Calu3 (cell line): ENCODE measurements at regions not wholly inside any gene's neighbourhood (a gene's known extent, or its start where the extent isn't known, plus 50 kb on each side); places are given as distances from the start of the nearest gene placed in this dataset.

Source experiments
- BruUV-seq: library from RNA; stranded (reverse); fragments of 400-500 nt; replicated peaks from 2 replicates; lab custom pipeline; 2021; lab: Mats Ljungman, UMichigan
- CTCF ChIA-PET: fragments of 300-600 bp; sonication (Branson Sonifier 250); formaldehyde crosslinking; loops from one replicate; lab custom pipeline; 2022; ENCODE audit warnings: antibody characterized with exemption; lab: Charles Lee
- DNase-seq: peaks from one replicate; pipeline ENCODE4 v3.0.0; 2022
- H3K27ac Mint-ChIP-seq: one replicate; pipeline ENCODE4 v1.8.0; 2022; ENCODE audit warnings: mixed read lengths; ENCODE audit not compliant: unreplicated experiment
- H3K27me3 Mint-ChIP-seq: one replicate; pipeline ENCODE4 v1.8.0; 2022; ENCODE audit warnings: mixed read lengths; ENCODE audit not compliant: unreplicated experiment
- H3K36me3 Mint-ChIP-seq: one replicate; pipeline ENCODE4 v1.8.0; 2022; ENCODE audit warnings: mild to moderate bottlenecking, moderate library complexity, mixed read lengths; ENCODE audit not compliant: insufficient read depth, unreplicated experiment
- H3K4me1 Mint-ChIP-seq: one replicate; pipeline ENCODE4 v1.8.0; 2022; ENCODE audit warnings: mild to moderate bottlenecking, low read depth, mixed read lengths; ENCODE audit not compliant: unreplicated experiment
- H3K4me3 Mint-ChIP-seq: one replicate; pipeline ENCODE4 v1.8.0; 2022; ENCODE audit warnings: mild to moderate bottlenecking, low read depth, moderate library complexity, mixed read lengths; ENCODE audit not compliant: unreplicated experiment
- H3K9me3 Mint-ChIP-seq: one replicate; pipeline ENCODE4 v1.8.0; 2022; ENCODE audit warnings: low read depth, mixed read lengths; ENCODE audit not compliant: unreplicated experiment
- CTCF ChIP-seq: fragments of 200-600 bp; IDR thresholded peaks from one replicate; pipeline ENCODE4 v1.8.0; 2022; ENCODE audit warnings: antibody characterized with exemption; ENCODE audit not compliant: unreplicated experiment
- intact Hi-C: fragments of 100-400 bp; cut with micrococcal nuclease; formaldehyde crosslinking; loops from one replicate; pipeline ENCODE4 v1.10.0; 2022; ENCODE audit not compliant: unreplicated experiment

DNA sequence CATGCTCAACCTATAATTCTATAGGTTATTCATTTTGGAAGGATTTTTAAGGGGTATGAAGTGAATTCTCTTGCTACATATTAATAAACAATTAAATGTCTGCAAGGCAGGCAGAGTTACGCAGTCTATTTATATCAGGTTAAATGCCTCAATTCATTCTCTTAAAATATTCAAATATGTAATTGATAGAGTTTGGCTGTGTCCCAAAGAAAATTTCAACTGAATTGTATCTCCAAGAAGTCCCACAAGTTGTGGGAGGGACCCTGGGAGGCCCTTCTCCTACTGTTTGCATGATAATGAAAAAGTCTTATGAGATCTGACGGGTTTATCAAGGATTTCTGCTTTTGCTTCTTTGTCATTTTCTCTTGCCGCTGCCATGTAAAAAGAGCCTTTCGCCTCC is 576.1 kb downstream of the TMA16 start:
- Mint-ChIP-seq H3K27ac (no peak overlapping the region), H3K4me1 (no peaks in the 10 kb centered on the region), H3K36me3 (no peaks in the 10 kb centered on the region), H3K4me3 (no peak overlapping the region), H3K9me3 (peaks cover 3% of the 10 kb centered on the region), H3K27me3 (no peaks in the 10 kb centered on the region)
- no TSS peak for BruUV-seq
- DNase-seq: no peak
- CTCF ChIA-PET: no interaction called here
- no peak for TF ChIP-seq CTCF
- intact Hi-C loops: no loop called here

- CTCF ChIA-PET: no interaction called here
- H3K9me3 Mint-ChIP-seq: no peaks in the 10 kb centered on the region
- intact Hi-C loops: no loop called here
- no peak for TF ChIP-seq CTCF
- no peaks in the 10 kb centered on the region for H3K27me3 Mint-ChIP-seq
- BruUV-seq: no TSS peak
- no peaks in the 10 kb centered on the region for H3K4me1 Mint-ChIP-seq
- DNase-seq: no peak
- H3K27ac Mint-ChIP-seq: no peak overlapping the region
- no peaks in the 10 kb centered on the region for H3K36me3 Mint-ChIP-seq
- no peak overlapping the region for H3K4me3 Mint-ChIP-seq
These were observed 586.9 kb downstream of the TMA16 start for GRCh38 chr4:164081371-164081770.

DNA sequence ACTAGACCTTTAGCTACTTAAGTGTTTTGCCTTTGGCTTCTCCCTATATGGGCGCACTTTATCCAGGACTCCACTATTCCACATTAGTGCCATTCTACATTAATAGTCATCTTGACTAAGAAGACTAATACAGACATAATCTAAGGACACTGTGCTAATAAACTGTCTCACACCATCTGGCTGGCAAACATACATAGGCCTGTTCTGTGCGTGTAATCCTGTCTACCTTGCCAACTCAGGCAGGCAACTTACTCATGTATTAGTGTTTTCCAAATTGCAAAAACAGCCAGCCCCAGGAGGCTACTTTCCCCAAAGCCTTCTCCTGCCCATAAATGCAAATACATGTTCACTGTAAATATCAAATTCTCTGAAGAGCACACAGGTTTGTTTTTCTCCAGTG is 587.3 kb downstream of the TMA16 start:
- H3K27me3 Mint-ChIP-seq: no peaks in the 10 kb centered on the region
- TF ChIP-seq CTCF: no peak
- no peak overlapping the region for H3K4me3 Mint-ChIP-seq
- no peak for DNase-seq
- BruUV-seq: no TSS peak
- H3K27ac Mint-ChIP-seq: no peak overlapping the region
- CTCF ChIA-PET: no interaction called here
- H3K9me3 Mint-ChIP-seq: no peaks in the 10 kb centered on the region
- no peaks in the 10 kb centered on the region for H3K4me1 Mint-ChIP-seq
- H3K36me3 Mint-ChIP-seq: no peaks in the 10 kb centered on the region
- intact Hi-C loops: no loop called here

- Mint-ChIP-seq H3K9me3 (no peaks in the 10 kb centered on the region), H3K4me3 (no peak overlapping the region), H3K27ac (no peak overlapping the region), H3K4me1 (no peaks in the 10 kb centered on the region), H3K36me3 (no peaks in the 10 kb centered on the region), H3K27me3 (no peaks in the 10 kb centered on the region)
- no peak for TF ChIP-seq CTCF
- DNase-seq: no peak
- CTCF ChIA-PET: no interaction called here
- no TSS peak for BruUV-seq
- intact Hi-C loops: no loop called here
These were observed 593.2 kb downstream of the TMA16 start for GRCh38 chr4:164087733-164088132.
